Gastroesophageal sphincter (tissue), 3 donors: ENCODE measurements at regions not wholly inside any gene's neighbourhood (a gene's known extent, or its start where the extent isn't known, plus 50 kb on each side); places are given as distances from the start of the nearest gene placed in this dataset.

Experiments used
- CTCF ChIP-seq, 4 experiments: fragments of 200-600 bp in 2 of 4; fragments of 450-650 bp in 2 of 4; sonication (generic) in 1 of 4; IDR thresholded peaks; one replicate each; pipeline ENCODE4 v1.5.1; 2017 to 2019; ENCODE audit warnings: antibody characterized with exemption in 4 of 4, mild to moderate bottlenecking in 2 of 4, moderate library complexity in 2 of 4
- POLR2A ChIP-seq, 2 donors: fragments of 450-650 bp; IDR thresholded peaks; one replicate each; pipeline ENCODE4 v1.6.1; 2017; ENCODE audit warnings: antibody characterized with exemption in 2 of 2, mild to moderate bottlenecking in 2 of 2, moderate library complexity in 1 of 2
- POLR2AphosphoS5 ChIP-seq: sonication (generic); formaldehyde crosslinking; IDR thresholded peaks from one replicate; pipeline ENCODE4 v1.6.1; 2017; ENCODE audit warnings: antibody characterized with exemption

- TF ChIP-seq CTCF (IDR thresholded peaks at IDR 0.05), result no peak
- no peak for TF ChIP-seq POLR2A (IDR thresholded peaks at IDR 0.05)
- no peak for TF ChIP-seq POLR2AphosphoS5
Measured at GRCh38 chr12:34289431-34290380, 267.4 kb downstream of the ALG10 start.
